Trophoblast cell (in vitro differentiated cells and primary cell): ENCODE measurements at regions not wholly inside any gene's neighbourhood (a gene's known extent, or its start where the extent isn't known, plus 50 kb on each side); places are given as distances from the start of the nearest gene placed in this dataset.

Experiments used
- DNase-seq, 2 donors: peaks; one replicate each; pipeline ENCODE4 v3.0.0-alpha.2; 2016
- H2AFZ ChIP-seq: 2 replicates; pipeline ENCODE4 v1.6.1; 2013; ENCODE audit warnings: low read length, moderate library complexity, mild to moderate bottlenecking; ENCODE audit not compliant: insufficient read depth, poor library complexity
- H2AK5ac ChIP-seq: 2 replicates; pipeline ENCODE4 v1.6.1; 2013; ENCODE audit warnings: mild to moderate bottlenecking, low read length
- H2BK120ac ChIP-seq: 2 replicates; pipeline ENCODE4 v1.6.1; 2013; ENCODE audit warnings: low read length, mild to moderate bottlenecking, moderate library complexity; ENCODE audit not compliant: insufficient read depth, poor library complexity
- H2BK12ac ChIP-seq: 2 replicates; pipeline ENCODE4 v1.6.1; 2013; ENCODE audit warnings: mild to moderate bottlenecking, low read length, moderate library complexity
- H2BK5ac ChIP-seq: 2 replicates; pipeline ENCODE4 v1.6.1; 2013; ENCODE audit warnings: low read length, low read depth, moderate library complexity, mild to moderate bottlenecking; ENCODE audit not compliant: poor library complexity
- H3K14ac ChIP-seq: 2 replicates; pipeline ENCODE4 v1.6.1; 2013; ENCODE audit warnings: mild to moderate bottlenecking, low read length
- H3K18ac ChIP-seq: 2 replicates; pipeline ENCODE4 v1.6.1; 2013; ENCODE audit warnings: mild to moderate bottlenecking, low read length
- H3K23ac ChIP-seq: 2 replicates; pipeline ENCODE4 v1.6.1; 2013; ENCODE audit warnings: low read length
- H3K27ac ChIP-seq: 2 replicates; pipeline ENCODE4 v1.5.1; 2013; ENCODE audit warnings: low read depth, mild to moderate bottlenecking, inconsistent platforms, low read length, moderate library complexity
- H3K27me3 ChIP-seq: 2 replicates; pipeline ENCODE4 v1.6.1; 2013; ENCODE audit warnings: inconsistent platforms, mild to moderate bottlenecking, low read length, moderate library complexity; ENCODE audit not compliant: insufficient read depth
- H3K36me3 ChIP-seq, 2 experiments: 1 replicate in 1 of 2; 2 replicates in 1 of 2; pipeline ENCODE4 v1.6.1; 2013; ENCODE audit warnings: low read length in 2 of 2, mild to moderate bottlenecking in 2 of 2, moderate library complexity in 1 of 2; ENCODE audit not compliant: insufficient read depth in 2 of 2, control insufficient read depth in 1 of 2
- H3K4ac ChIP-seq: 2 replicates; pipeline ENCODE4 v1.6.1; 2013; ENCODE audit warnings: low read depth, mild to moderate bottlenecking, low read length, moderate library complexity
- H3K4me1 ChIP-seq, 2 experiments: 1 replicate in 1 of 2; 2 replicates in 1 of 2; pipeline ENCODE4 v1.6.1; 2013; ENCODE audit warnings: low read length in 2 of 2, mild to moderate bottlenecking in 2 of 2, moderate library complexity in 1 of 2; ENCODE audit not compliant: insufficient read depth in 2 of 2, control insufficient read depth in 1 of 2
- H3K4me2 ChIP-seq: 2 replicates; pipeline ENCODE4 v1.6.1; 2013; ENCODE audit warnings: inconsistent platforms, mild to moderate bottlenecking, low read length, moderate library complexity
- H3K4me3 ChIP-seq: 2 replicates; pipeline ENCODE4 v1.5.1; 2013; ENCODE audit warnings: mild to moderate bottlenecking, low read depth, low read length, inconsistent platforms
- H3K79me1 ChIP-seq: one replicate; pipeline ENCODE4 v1.6.1; 2013; ENCODE audit warnings: low read length
- H3K79me2 ChIP-seq: 2 replicates; pipeline ENCODE4 v1.6.1; 2013; ENCODE audit warnings: low read length, mild to moderate bottlenecking; ENCODE audit not compliant: control insufficient read depth, insufficient read depth, poor library complexity
- H3K9ac ChIP-seq: 2 replicates; pipeline ENCODE4 v1.6.1; 2013; ENCODE audit warnings: mild to moderate bottlenecking, low read length
- H3K9me3 ChIP-seq: 2 replicates; pipeline ENCODE4 v1.6.1; 2013; ENCODE audit warnings: low read depth, mild to moderate bottlenecking, control low read depth, inconsistent platforms, low read length; ENCODE audit not compliant: insufficient read depth
- H4K12ac ChIP-seq: 2 replicates; pipeline ENCODE4 v1.6.1; 2013; ENCODE audit warnings: low read depth, mild to moderate bottlenecking, low read length, moderate library complexity
- H4K8ac ChIP-seq: 2 replicates; pipeline ENCODE4 v1.6.1; 2013; ENCODE audit warnings: low read depth, mild to moderate bottlenecking, low read length, moderate library complexity
- H4K91ac ChIP-seq: one replicate; pipeline ENCODE4 v1.6.1; 2013; ENCODE audit warnings: low read depth, mild to moderate bottlenecking, low read length, moderate library complexity
- WGBS: extraction: QIAGEN DNeasy Blood & Tissue Kit; methylation state at CpG from one replicate; pipeline ENCODE4 v1.1.7; 2013; ENCODE audit warnings: missing lambda C conversion rate; ENCODE audit not compliant: insufficient read length, insufficient coverage; ENCODE audit errors: extremely low coverage; 5-methylcytosine and 5-hydroxymethylcytosine counted together

DNA sequence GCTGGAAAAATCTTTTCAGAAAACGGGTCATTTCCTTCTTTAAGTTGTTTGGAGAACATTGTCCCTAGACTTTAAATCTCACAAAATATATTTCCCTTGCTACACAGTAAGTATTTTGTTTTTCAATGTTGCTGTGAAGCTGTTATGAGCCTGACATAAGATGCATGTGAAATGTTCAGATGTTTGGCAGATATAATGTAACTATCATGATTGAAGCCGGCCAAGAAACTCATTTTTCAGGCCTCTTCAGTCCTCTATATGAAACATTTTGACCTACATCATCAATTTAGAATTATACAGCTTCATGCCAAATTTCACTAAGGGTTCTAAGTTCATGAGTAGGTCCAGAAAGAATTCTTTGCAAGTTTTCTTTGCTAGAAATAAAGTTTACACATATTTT, 133.8 kb downstream of the JRKL start:
- Histone ChIP-seq H2BK120ac (no peak overlapping the region), H3K27ac (no peak overlapping the region), H4K8ac (no peak overlapping the region), H3K14ac (no peak overlapping the region), H4K91ac (no peak overlapping the region), H3K27me3 (no peaks in the 10 kb centered on the region), H3K9ac (no peak overlapping the region), H3K4ac (no peak overlapping the region), H3K9me3 (peaks cover 5% of the 10 kb centered on the region), H3K23ac (no peak overlapping the region), H2AK5ac (no peak overlapping the region), H3K4me1 (no peaks in the 10 kb centered on the region), H3K79me1 (no peaks in the 10 kb centered on the region), H2AFZ (no peak overlapping the region), H2BK12ac (no peak overlapping the region), H3K4me2 (no peak overlapping the region), H4K12ac (no peak overlapping the region), H3K4me3 (no peak overlapping the region), H2BK5ac (no peak overlapping the region), H3K79me2 (no peaks in the 10 kb centered on the region), H3K18ac (no peak overlapping the region), H3K36me3 (no peaks in the 10 kb centered on the region)
- DNase-seq = no peak
- no CpG with 5 or more reads among the region's 2 CpGs for WGBS

DNA sequence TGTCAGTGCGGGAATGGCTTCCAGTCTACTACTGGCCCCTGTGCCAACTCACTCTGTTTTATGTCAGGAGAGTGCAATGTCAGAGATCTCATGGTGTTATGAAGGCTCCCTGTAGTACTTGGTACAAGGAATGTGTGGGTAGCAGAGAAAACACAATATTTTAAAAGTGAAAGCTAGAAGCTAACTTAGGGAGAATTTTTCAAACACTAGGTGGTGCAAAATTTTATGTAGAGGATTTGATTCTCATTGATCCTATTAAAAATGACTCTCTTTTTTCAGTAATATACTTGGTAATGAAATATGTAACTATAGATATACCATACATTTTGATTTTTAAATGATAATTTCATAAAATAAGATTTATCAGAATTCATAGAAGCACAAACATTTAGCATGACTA, 134.7 kb downstream of the JRKL start:
- no peak overlapping the region for H3K4me3 ChIP-seq
- no peak overlapping the region for H2AFZ ChIP-seq
- no peak overlapping the region for H3K9ac ChIP-seq
- H2BK12ac ChIP-seq = no peak overlapping the region
- H3K23ac ChIP-seq = no peak overlapping the region
- H3K36me3 ChIP-seq = no peaks in the 10 kb centered on the region
- no peaks in the 10 kb centered on the region for H3K4me1 ChIP-seq
- no peak overlapping the region for H4K12ac ChIP-seq
- H4K8ac ChIP-seq = no peak overlapping the region
- no peak overlapping the region for H2AK5ac ChIP-seq
- no peak overlapping the region for H2BK120ac ChIP-seq
- no peak for DNase-seq
- H4K91ac ChIP-seq = no peak overlapping the region
- WGBS = no CpG with 5 or more reads among the region's 1 CpG
- no peak overlapping the region for H3K18ac ChIP-seq
- H3K79me2 ChIP-seq = no peaks in the 10 kb centered on the region
- H3K79me1 ChIP-seq = no peaks in the 10 kb centered on the region
- no peak overlapping the region for H3K27ac ChIP-seq
- H3K14ac ChIP-seq = no peak overlapping the region
- H3K27me3 ChIP-seq = no peaks in the 10 kb centered on the region
- no peak overlapping the region for H2BK5ac ChIP-seq
- H3K4ac ChIP-seq = no peak overlapping the region
- H3K9me3 ChIP-seq = peaks cover 5% of the 10 kb centered on the region
- H3K4me2 ChIP-seq = no peak overlapping the region

DNA sequence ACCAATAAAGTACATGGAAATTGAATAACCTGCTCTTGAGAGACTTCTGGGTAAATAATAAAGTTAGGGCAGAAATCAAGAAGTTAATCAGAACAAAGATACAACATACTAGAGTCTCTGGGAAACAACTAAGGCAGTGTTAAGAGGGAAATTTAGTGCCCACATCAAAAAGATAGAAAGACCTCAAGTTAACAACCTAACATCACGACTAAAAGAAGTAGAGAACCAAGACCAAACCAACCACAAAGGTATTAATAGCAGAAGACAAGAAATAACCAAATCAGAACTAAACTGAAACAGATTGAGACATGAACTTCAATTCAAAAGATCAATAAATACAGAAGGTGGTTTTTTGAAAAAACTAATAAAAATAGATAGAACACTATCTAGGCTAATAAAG, 140.7 kb downstream of the JRKL start:
- H4K8ac ChIP-seq = no peak overlapping the region
- no peak overlapping the region for H3K4ac ChIP-seq
- no peaks in the 10 kb centered on the region for H3K36me3 ChIP-seq
- no peak overlapping the region for H4K12ac ChIP-seq
- no peak overlapping the region for H3K27ac ChIP-seq
- no peak overlapping the region for H2BK5ac ChIP-seq
- no peak overlapping the region for H3K4me3 ChIP-seq
- no peaks in the 10 kb centered on the region for H3K4me1 ChIP-seq
- H4K91ac ChIP-seq = no peak overlapping the region
- H3K9me3 ChIP-seq = peaks cover 3% of the 10 kb centered on the region
- no peak overlapping the region for H2BK120ac ChIP-seq
- WGBS = no CpG with 5 or more reads among the region's 1 CpG
- H3K27me3 ChIP-seq = no peaks in the 10 kb centered on the region
- no peaks in the 10 kb centered on the region for H3K79me2 ChIP-seq
- no peak for DNase-seq
- no peak overlapping the region for H3K14ac ChIP-seq
- H2AK5ac ChIP-seq = no peak overlapping the region
- no peak overlapping the region for H2AFZ ChIP-seq
- no peaks in the 10 kb centered on the region for H3K79me1 ChIP-seq
- H3K18ac ChIP-seq = no peak overlapping the region
- no peak overlapping the region for H2BK12ac ChIP-seq
- no peak overlapping the region for H3K9ac ChIP-seq
- H3K23ac ChIP-seq = no peak overlapping the region
- H3K4me2 ChIP-seq = no peak overlapping the region

DNA sequence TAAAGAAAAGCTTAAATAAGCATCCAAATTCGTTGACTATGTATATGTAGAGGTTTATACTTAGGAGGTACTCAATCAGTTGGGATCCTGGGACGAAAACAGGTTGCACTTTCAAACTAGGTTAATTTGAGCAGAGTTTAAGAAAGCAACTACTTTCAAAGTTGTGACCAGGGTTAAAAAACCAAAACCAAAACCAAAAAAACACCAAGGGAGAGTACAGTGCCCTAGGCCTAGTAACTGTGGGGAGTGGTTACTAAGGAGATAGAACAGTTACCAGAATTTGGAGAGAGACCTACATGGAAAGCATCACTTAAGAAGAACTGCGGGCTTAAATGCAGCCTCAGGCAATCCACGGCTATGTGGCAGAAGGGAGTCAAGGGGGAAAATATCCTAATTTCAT, 148.3 kb downstream of the JRKL start:
- no peak overlapping the region for H3K27ac ChIP-seq
- no peak overlapping the region for H2AFZ ChIP-seq
- no peak overlapping the region for H3K9ac ChIP-seq
- no peak overlapping the region for H3K4me2 ChIP-seq
- H2AK5ac ChIP-seq = no peak overlapping the region
- H4K91ac ChIP-seq = no peak overlapping the region
- no peaks in the 10 kb centered on the region for H3K9me3 ChIP-seq
- H3K4me1 ChIP-seq = no peaks in the 10 kb centered on the region
- no peak overlapping the region for H3K23ac ChIP-seq
- H4K8ac ChIP-seq = no peak overlapping the region
- no peak overlapping the region for H3K14ac ChIP-seq
- H4K12ac ChIP-seq = no peak overlapping the region
- no peak overlapping the region for H3K18ac ChIP-seq
- no peak for DNase-seq
- H2BK5ac ChIP-seq = no peak overlapping the region
- H3K36me3 ChIP-seq = no peaks in the 10 kb centered on the region
- no peaks in the 10 kb centered on the region for H3K27me3 ChIP-seq
- no peak overlapping the region for H3K4me3 ChIP-seq
- H3K4ac ChIP-seq = no peak overlapping the region
- no peaks in the 10 kb centered on the region for H3K79me2 ChIP-seq
- no peak overlapping the region for H2BK12ac ChIP-seq
- no peaks in the 10 kb centered on the region for H3K79me1 ChIP-seq
- WGBS = no CpG with 5 or more reads among the region's 4 CpGs
- H2BK120ac ChIP-seq = no peak overlapping the region

DNA sequence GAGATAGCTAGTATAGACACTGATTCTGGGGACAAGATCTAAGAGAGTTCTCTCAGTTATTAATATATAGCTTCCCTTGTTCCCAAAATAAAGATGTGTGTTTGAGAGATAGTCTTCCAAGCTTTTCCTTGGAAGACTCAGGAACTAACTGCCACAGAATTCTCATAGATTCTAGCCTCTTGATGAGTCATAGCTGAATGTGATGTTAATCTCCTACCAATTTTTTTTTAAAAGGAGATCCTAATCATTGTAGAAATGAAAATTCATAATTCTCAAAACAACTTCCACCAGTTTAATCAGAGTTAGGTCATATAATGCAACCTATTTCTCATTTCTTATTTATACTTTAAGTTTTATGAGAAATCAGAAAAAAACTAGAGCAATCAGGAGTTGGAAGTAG, 148.8 kb downstream of the JRKL start:
- H3K27ac ChIP-seq = no peak overlapping the region
- no peak for DNase-seq
- H3K4me1 ChIP-seq = no peaks in the 10 kb centered on the region
- H2AFZ ChIP-seq = no peak overlapping the region
- no peak overlapping the region for H3K4ac ChIP-seq
- H2BK12ac ChIP-seq = no peak overlapping the region
- H3K23ac ChIP-seq = no peak overlapping the region
- no peaks in the 10 kb centered on the region for H3K79me2 ChIP-seq
- no peaks in the 10 kb centered on the region for H3K79me1 ChIP-seq
- no peak overlapping the region for H2AK5ac ChIP-seq
- no peak overlapping the region for H2BK5ac ChIP-seq
- H3K36me3 ChIP-seq = no peaks in the 10 kb centered on the region
- no peak overlapping the region for H4K12ac ChIP-seq
- H3K18ac ChIP-seq = no peak overlapping the region
- no peak overlapping the region for H3K4me3 ChIP-seq
- no peak overlapping the region for H3K14ac ChIP-seq
- H4K91ac ChIP-seq = no peak overlapping the region
- no peak overlapping the region for H3K9ac ChIP-seq
- H4K8ac ChIP-seq = no peak overlapping the region
- H3K27me3 ChIP-seq = no peaks in the 10 kb centered on the region
- no peak overlapping the region for H2BK120ac ChIP-seq
- H3K9me3 ChIP-seq = no peaks in the 10 kb centered on the region
- H3K4me2 ChIP-seq = no peak overlapping the region
